K562 (cell line): ENCODE measurements at regions not wholly inside any gene's neighbourhood (a gene's known extent, or its start where the extent isn't known, plus 50 kb on each side); places are given as distances from the start of the nearest gene placed in this dataset.

Source experiments
- ATAC-seq: fragments of 200-7000 bp; cut with Tn5 transposase; 3 replicates; pipeline ENCODE4 v1.9.1; 2020; ENCODE audit warnings: moderate library complexity
- BruUV-seq: library from RNA; stranded (reverse); fragments of 400-500 nt; replicated peaks from 2 replicates; lab custom pipeline; 2021; lab: Mats Ljungman, UMichigan
- CTCF ChIA-PET: fragments of 300-600 bp; formaldehyde crosslinking; extraction: SDS; loops from one replicate; lab custom pipeline; 2021; ENCODE audit warnings: low intra/inter-chr PET ratio; lab: Yijun Ruan, JAX
- POLR2A ChIA-PET: fragments of 300-600, 350-650 bp; sonication (Branson Sonifier 250); formaldehyde crosslinking; extraction: SDS; loops from one replicate; lab custom pipeline; 2021; ENCODE audit warnings: antibody characterized with exemption, inconsistent platforms; lab: Yijun Ruan, JAX
- DNase-seq, 4 experiments: peaks; one replicate each; pipeline versions ENCODE4 v3.0.0 to v3.0.0-alpha.2; 2011 to 2018; ENCODE audit warnings: low spot score in 3 of 4, mixed read lengths in 3 of 4; ENCODE audit errors: extremely low read depth in 1 of 4
- FAIRE-seq: peaks from 2 replicates; lab custom pipeline; 2011; peaks lifted over from hg19 to GRCh38; lab: Jason Lieb, UNC
- H2AFZ ChIP-seq: 2 replicates; pipeline ENCODE4 v1.6.0; 2011; ENCODE audit warnings: low read depth, low read length, control low read depth, inconsistent platforms
- H3K27ac ChIP-seq: fragments of 200-600 bp; 3 replicates; pipeline ENCODE4 v1.8.0; 2011; ENCODE audit warnings: low read depth, mild to moderate bottlenecking, control low read depth, inconsistent platforms, low read length, moderate library complexity, mixed read lengths; ENCODE audit errors: extremely low read depth
- H3K27me3 ChIP-seq, 2 experiments: fragments of 300-600 bp in 1 of 2; 2 replicates in 1 of 2; 3 replicates in 1 of 2; pipeline versions ENCODE4 v1.6.0 to v1.8.0; 2011; ENCODE audit warnings: inconsistent platforms in 2 of 2, low read length in 2 of 2, mild to moderate bottlenecking in 1 of 2, mixed read lengths in 1 of 2, moderate library complexity in 1 of 2; ENCODE audit not compliant: control insufficient read depth in 2 of 2, insufficient read depth in 2 of 2
- H3K36me3 ChIP-seq: fragments of 300-600 bp; 3 replicates; pipeline ENCODE4 v1.8.0; 2011; ENCODE audit warnings: mild to moderate bottlenecking, low read length, inconsistent platforms; ENCODE audit not compliant: control insufficient read depth, insufficient read depth
- H3K4me1 ChIP-seq, 2 experiments: fragments of 200-600 bp in 1 of 2; replicated peaks in 1 of 2; 2 replicates in 1 of 2; 3 replicates in 1 of 2; pipeline versions ENCODE4 v1.5.1 to v1.8.0; 2011; ENCODE audit warnings: inconsistent platforms in 2 of 2, low read length in 2 of 2, mild to moderate bottlenecking in 1 of 2, mixed read lengths in 1 of 2, moderate library complexity in 1 of 2; ENCODE audit not compliant: control insufficient read depth in 2 of 2, insufficient read depth in 2 of 2
- H3K4me2 ChIP-seq: 2 replicates; pipeline ENCODE4 v1.6.1; 2011; ENCODE audit warnings: low read length, control low read depth, inconsistent platforms, mixed read lengths; ENCODE audit not compliant: insufficient read depth
- H3K4me3 ChIP-seq: fragments of 200-600 bp; sonication (generic), shearing (Covaris generic); 2 replicates; pipeline ENCODE4 v1.5.1; 2016; ENCODE audit warnings: control low read depth, inconsistent platforms
- H3K79me2 ChIP-seq: fragments of 200-600 bp; 3 replicates; pipeline ENCODE4 v1.8.0; 2011; ENCODE audit warnings: low read length, inconsistent platforms; ENCODE audit not compliant: control insufficient read depth, insufficient read depth
- H3K9ac ChIP-seq, 2 experiments: 2 replicates each; pipeline versions ENCODE4 v1.6.0 to v1.6.1; 2011; ENCODE audit warnings: low read depth in 2 of 2, low read length in 2 of 2, control low read depth in 1 of 2, inconsistent platforms in 1 of 2, mild to moderate bottlenecking in 1 of 2, mixed read lengths in 1 of 2; ENCODE audit not compliant: insufficient read depth in 1 of 2
- H3K9me1 ChIP-seq: one replicate; pipeline ENCODE4 v1.6.0; 2011; ENCODE audit warnings: inconsistent platforms, mild to moderate bottlenecking, low read length, moderate library complexity; ENCODE audit not compliant: control insufficient read depth, insufficient read depth
- H3K9me3 ChIP-seq: replicated peaks from 2 replicates; pipeline ENCODE4 v1.5.1; 2011; ENCODE audit warnings: low read depth, low read length, inconsistent platforms; ENCODE audit not compliant: control insufficient read depth, insufficient read depth
- H4K20me1 ChIP-seq: replicated peaks from 2 replicates; pipeline ENCODE4 v1.6.1; 2011; ENCODE audit warnings: low read length, inconsistent platforms, mixed read lengths; ENCODE audit not compliant: control insufficient read depth, insufficient read depth
- ARID3B ChIP-seq: fragments of 250-450 bp; sonication (Bioruptor Pico); IDR thresholded peaks from 2 replicates; pipeline ENCODE4 v1.4.0; 2020; ENCODE audit warnings: borderline replicate concordance
- CCAR2 ChIP-seq: fragments of 200-400 bp; formaldehyde crosslinking; IDR thresholded peaks from 2 replicates; pipeline ENCODE4 v1.6.1; 2017; ENCODE audit warnings: mild to moderate bottlenecking, low read depth, low read length
- FIP1L1 ChIP-seq: fragments of 200-400 bp; formaldehyde crosslinking; IDR thresholded peaks from 2 replicates; pipeline ENCODE4 v1.6.1; 2018; ENCODE audit warnings: mild to moderate bottlenecking, low read depth, low read length; ENCODE audit not compliant: poor library complexity, severe bottlenecking
- HMG20A ChIP-seq: fragments of 450-650 bp; formaldehyde crosslinking; conservative IDR thresholded peaks from 2 replicates; pipeline ENCODE4 v1.4.0; 2020; ENCODE audit warnings: mild to moderate bottlenecking, mixed read lengths
- NFIX ChIP-seq: fragments of 250-450 bp; sonication (Bioruptor Pico); IDR thresholded peaks from 2 replicates; pipeline ENCODE4 v1.4.0; 2020; ENCODE audit warnings: low read depth, mild to moderate bottlenecking, moderate library complexity
- SMAD1 ChIP-seq: fragments of 150-350 bp; IDR thresholded peaks from 2 replicates; pipeline ENCODE4 v1.6.1; 2014; ENCODE audit warnings: low read length, low read depth; ENCODE audit not compliant: partially characterized antibody
- TAF15 ChIP-seq: fragments of 200-400 bp; formaldehyde crosslinking; IDR thresholded peaks from 2 replicates; pipeline ENCODE4 v1.6.1; 2017; ENCODE audit warnings: mild to moderate bottlenecking, low read depth, low read length, moderate library complexity
- U2AF2 ChIP-seq: fragments of 200-400 bp; formaldehyde crosslinking; optimal IDR thresholded peaks from 2 replicates; pipeline ENCODE3; 2017; ENCODE audit warnings: low read depth, mild to moderate bottlenecking, low read length
- ZNF3 ChIP-seq: fragments of 250-450 bp; sonication (Bioruptor Pico); IDR thresholded peaks from 2 replicates; pipeline ENCODE4 v1.5.0; 2021; ENCODE audit warnings: mild to moderate bottlenecking, moderate library complexity
- ZNF780A ChIP-seq: fragments of 250-450 bp; sonication (Bioruptor Pico); IDR thresholded peaks from 2 replicates; pipeline ENCODE4 v1.5.0; 2021; ENCODE audit warnings: mild to moderate bottlenecking
- WGBS: fragments of 100-300 bp; shearing (Covaris generic); methylation state at CpG from one replicate; pipeline ENCODE4 v1.1.6; 2016; ENCODE audit warnings: low coverage, mixed read lengths; ENCODE audit not compliant: insufficient coverage; ENCODE audit errors: missing lambda C conversion rate; 5-methylcytosine and 5-hydroxymethylcytosine counted together
- in situ Hi-C: fragments of 300-500 bp; cut with MboI; formaldehyde crosslinking; loops from 4 replicates; pipeline ENCODE4 v1.15.0; 2018; ENCODE audit warnings: inconsistent platforms, mixed read lengths
- intact Hi-C: fragments of 100-400 bp; cut with micrococcal nuclease; formaldehyde crosslinking; loops from 2 replicates; pipeline ENCODE4 v1.14.2; 2022
- TF ChIP-seq, protein P1 (sequence below): fragments of 200-800 bp; sonication (Bioruptor generic); IDR thresholded peaks from 2 replicates; pipeline ENCODE4 v1.6.1; 2017; ENCODE audit warnings: missing genetic modification characterization, missing compliant biosample characterization
- TF ChIP-seq, protein P2 (sequence below): sonication (generic); formaldehyde crosslinking; IDR thresholded peaks from 2 replicates; pipeline ENCODE4 v1.8.1; 2022; ENCODE audit warnings: missing genetic modification reagents
- TF ChIP-seq, protein P3 (sequence below): fragments of 250-450 bp; sonication (Bioruptor Pico); IDR thresholded peaks from 2 replicates; pipeline ENCODE4 v1.6.1; 2021; ENCODE audit warnings: mild to moderate bottlenecking

- TF ChIP-seq ARID3B (CRISPR knock-in tag) (no peak), ZNF3 (no peak)
- TF ChIP-seq, protein P1, sequence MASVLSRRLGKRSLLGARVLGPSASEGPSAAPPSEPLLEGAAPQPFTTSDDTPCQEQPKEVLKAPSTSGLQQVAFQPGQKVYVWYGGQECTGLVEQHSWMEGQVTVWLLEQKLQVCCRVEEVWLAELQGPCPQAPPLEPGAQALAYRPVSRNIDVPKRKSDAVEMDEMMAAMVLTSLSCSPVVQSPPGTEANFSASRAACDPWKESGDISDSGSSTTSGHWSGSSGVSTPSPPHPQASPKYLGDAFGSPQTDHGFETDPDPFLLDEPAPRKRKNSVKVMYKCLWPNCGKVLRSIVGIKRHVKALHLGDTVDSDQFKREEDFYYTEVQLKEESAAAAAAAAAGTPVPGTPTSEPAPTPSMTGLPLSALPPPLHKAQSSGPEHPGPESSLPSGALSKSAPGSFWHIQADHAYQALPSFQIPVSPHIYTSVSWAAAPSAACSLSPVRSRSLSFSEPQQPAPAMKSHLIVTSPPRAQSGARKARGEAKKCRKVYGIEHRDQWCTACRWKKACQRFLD (CRISPR knock-in tag), result no peak
- TF ChIP-seq, protein P2, sequence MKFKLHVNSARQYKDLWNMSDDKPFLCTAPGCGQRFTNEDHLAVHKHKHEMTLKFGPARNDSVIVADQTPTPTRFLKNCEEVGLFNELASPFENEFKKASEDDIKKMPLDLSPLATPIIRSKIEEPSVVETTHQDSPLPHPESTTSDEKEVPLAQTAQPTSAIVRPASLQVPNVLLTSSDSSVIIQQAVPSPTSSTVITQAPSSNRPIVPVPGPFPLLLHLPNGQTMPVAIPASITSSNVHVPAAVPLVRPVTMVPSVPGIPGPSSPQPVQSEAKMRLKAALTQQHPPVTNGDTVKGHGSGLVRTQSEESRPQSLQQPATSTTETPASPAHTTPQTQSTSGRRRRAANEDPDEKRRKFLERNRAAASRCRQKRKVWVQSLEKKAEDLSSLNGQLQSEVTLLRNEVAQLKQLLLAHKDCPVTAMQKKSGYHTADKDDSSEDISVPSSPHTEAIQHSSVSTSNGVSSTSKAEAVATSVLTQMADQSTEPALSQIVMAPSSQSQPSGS (CRISPR knock-in tag), result no peak
Observed at GRCh38 chr7:67992287-67992686, 995.7 kb downstream of the TYW1 start (continued).

DNA sequence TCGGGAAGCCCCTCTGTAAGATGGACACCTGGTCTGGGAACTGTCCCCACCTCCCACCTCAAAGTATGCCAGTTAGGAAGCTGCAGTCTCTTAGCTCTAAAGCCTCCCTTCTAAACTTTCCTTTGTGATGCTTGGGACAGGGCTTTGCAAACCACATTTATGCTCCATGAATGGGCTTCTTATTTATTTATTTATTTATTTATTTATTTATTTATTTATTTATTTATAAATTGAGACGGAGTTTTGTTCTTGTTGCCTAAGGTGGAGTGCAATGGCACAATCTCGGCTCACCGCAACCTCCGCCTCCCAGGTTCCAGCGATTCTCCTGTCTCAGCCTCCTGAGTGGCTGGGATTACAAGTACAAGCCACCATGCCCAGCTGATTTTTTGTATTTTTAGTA is 1009.4 kb downstream of the TYW1 start:
- CTCF ChIA-PET, result no interaction called here
- H4K20me1 ChIP-seq, result no peaks in the 10 kb centered on the region
- BruUV-seq, result no TSS peak
- H3K4me3 ChIP-seq, result no peak overlapping the region
- ATAC-seq, result no peak
- H3K36me3 ChIP-seq, result no peaks in the 10 kb centered on the region
- H3K4me1 ChIP-seq, result no peaks in the 10 kb centered on the region
- no peak for DNase-seq
- in situ Hi-C loops, result no loop called here
- no peak overlapping the region for H2AFZ ChIP-seq
- 0% methylated on average over 6 of the region's 6 CpGs for WGBS
- TF ChIP-seq U2AF2, result no peak
- TF ChIP-seq, protein P3, sequence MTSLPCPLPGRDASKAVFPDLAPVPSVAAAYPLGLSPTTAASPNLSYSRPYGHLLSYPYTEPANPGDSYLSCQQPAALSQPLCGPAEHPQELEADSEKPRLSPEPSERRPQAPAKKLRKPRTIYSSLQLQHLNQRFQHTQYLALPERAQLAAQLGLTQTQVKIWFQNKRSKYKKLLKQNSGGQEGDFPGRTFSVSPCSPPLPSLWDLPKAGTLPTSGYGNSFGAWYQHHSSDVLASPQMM (CRISPR knock-in tag), result no peak
- no peak for TF ChIP-seq NFIX (CRISPR knock-in tag)
- TF ChIP-seq HMG20A, result no peak
- no peak for TF ChIP-seq TAF15
- no peak for TF ChIP-seq ZNF780A
- TF ChIP-seq FIP1L1, result no peak
- no peak for TF ChIP-seq CCAR2
- TF ChIP-seq SMAD1, result no peak
- POLR2A ChIA-PET, result interaction anchor here (0.6 kb wide), 1 partner anchor 588 kb away, joined by 3 read pairs; no protein-coding TSS in a partner anchor
- no peaks in the 10 kb centered on the region; a peak in 2 of 5 replicates for H3K27me3 ChIP-seq
- no peaks in the 10 kb centered on the region for H3K9me1 ChIP-seq
- no peak overlapping the region for H3K4me2 ChIP-seq
- no peak overlapping the region for H3K27ac ChIP-seq
- H3K9ac ChIP-seq, result no peak overlapping the region
- intact Hi-C loops, result no loop called here
- FAIRE-seq, result no peak
- H3K79me2 ChIP-seq, result no peaks in the 10 kb centered on the region
- H3K9me3 ChIP-seq, result no peaks in the 10 kb centered on the region
